Adrenal gland (tissue), 5 donors: ENCODE measurements at regions not wholly inside any gene's neighbourhood (a gene's known extent, or its start where the extent isn't known, plus 50 kb on each side); places are given as distances from the start of the nearest gene placed in this dataset.

ENCODE experiments used
- CTCF ChIP-seq, 6 experiments: fragments of 450-650 bp in 4 of 6; fragments of 200-600 bp in 2 of 6; sonication (generic) in 1 of 6; IDR thresholded peaks; 1 replicate in 5 of 6; 2 replicates in 1 of 6; pipeline versions ENCODE4 v1.5.1 to v1.8.0; 2016 to 2021; ENCODE audit warnings: antibody characterized with exemption in 6 of 6, mild to moderate bottlenecking in 2 of 6, moderate library complexity in 1 of 6
- POLR2A ChIP-seq, 2 donors: fragments of 450-650 bp; IDR thresholded peaks; one replicate each; pipeline ENCODE4 v1.6.1; 2017; ENCODE audit warnings: antibody characterized with exemption in 2 of 2, mild to moderate bottlenecking in 2 of 2, moderate library complexity in 1 of 2
- donor health status: DM: no; HTN: no; CAD: no.

GRCh38 chr1:184878602-184879001, 95.7 kb downstream of the NIBAN1 start:
- TF ChIP-seq CTCF (IDR thresholded peaks at IDR 0.05) (no peak), POLR2A (IDR thresholded peaks at IDR 0.05) (no peak)
